GM12878 (cell line): ENCODE measurements at regions not wholly inside any gene's neighbourhood (a gene's known extent, or its start where the extent isn't known, plus 50 kb on each side); places are given as distances from the start of the nearest gene placed in this dataset.
"Not testable (repeated sequence)": the region's sequence is repeated elsewhere in the genome, so short reads cannot be mapped to it uniquely, and the experiment has no call there.

Experiments used
- ATAC-seq: fragments of 200-7000 bp; cut with Tn5 transposase; 3 replicates; pipeline ENCODE4 v1.9.1; 2020; ENCODE audit warnings: mild to moderate bottlenecking, moderate library complexity
- BruUV-seq: library from RNA; stranded (reverse); fragments of 400-500 nt; replicated peaks from 2 replicates; lab custom pipeline; 2021; lab: Mats Ljungman, UMichigan
- CTCF ChIA-PET: fragments of 300-600 bp; sonication (Branson Sonifier 250); formaldehyde crosslinking; extraction: SDS; loops from one replicate; lab custom pipeline; 2021; ENCODE audit warnings: inconsistent platforms; lab: Yijun Ruan, JAX
- POLR2A ChIA-PET: fragments of 350-600 bp; formaldehyde crosslinking; extraction: SDS; loops from one replicate; lab custom pipeline; 2021; ENCODE audit warnings: inconsistent platforms; lab: Charles Lee
- RAD21 ChIA-PET: fragments of 300-600 bp; sonication (Branson Sonifier 250); formaldehyde crosslinking; loops from one replicate; lab custom pipeline; 2023; ENCODE audit warnings: antibody characterized with exemption; ENCODE audit not compliant: unreplicated experiment; lab: Charles Lee
- SMC1A ChIA-PET: fragments of 300-600 bp; sonication (Branson Sonifier 250); formaldehyde crosslinking; loops from one replicate; lab custom pipeline; 2023; ENCODE audit not compliant: unreplicated experiment, uncharacterized antibody; lab: Charles Lee
- DNase-seq: peaks from one replicate; pipeline ENCODE4 v3.0.0-alpha.2; 2011; ENCODE audit warnings: low read depth, low spot score
- FAIRE-seq: peaks from 3 replicates; lab custom pipeline; 2011; peaks lifted over from hg19 to GRCh38; lab: Jason Lieb, UNC
- H2AFZ ChIP-seq: 2 replicates; pipeline ENCODE4 v1.6.0; 2011; ENCODE audit warnings: low read depth, low read length, control low read depth; ENCODE audit not compliant: control insufficient read depth
- H3K27ac ChIP-seq: 2 replicates; pipeline ENCODE4 v1.5.1; 2011; ENCODE audit warnings: control low read depth; ENCODE audit not compliant: control insufficient read depth, insufficient read depth
- H3K27me3 ChIP-seq, 2 experiments: replicated peaks in 1 of 2; 2 replicates each; pipeline versions ENCODE4 v1.6.0 to v1.6.1; 2011; ENCODE audit warnings: low read length in 1 of 2; ENCODE audit not compliant: control insufficient read depth in 2 of 2, insufficient read depth in 2 of 2
- H3K36me3 ChIP-seq, 2 experiments: 2 replicates each; pipeline ENCODE4 v1.5.1; 2011; ENCODE audit warnings: low read length in 1 of 2; ENCODE audit not compliant: control insufficient read depth in 2 of 2, insufficient read depth in 2 of 2
- H3K4me1 ChIP-seq: 2 replicates; pipeline ENCODE4 v1.6.1; 2011; ENCODE audit warnings: mild to moderate bottlenecking, low read length, moderate library complexity, mixed read lengths; ENCODE audit not compliant: control insufficient read depth, insufficient read depth
- H3K4me2 ChIP-seq: 2 replicates; pipeline ENCODE4 v1.6.0; 2011; ENCODE audit warnings: control low read depth; ENCODE audit not compliant: control insufficient read depth, insufficient read depth
- H3K4me3 ChIP-seq: fragments of 200-600 bp; sonication (generic); 2 replicates; pipeline ENCODE4 v1.5.1; 2016
- H3K79me2 ChIP-seq: 2 replicates; pipeline ENCODE4 v1.6.0; 2011; ENCODE audit warnings: low read length; ENCODE audit not compliant: control insufficient read depth, insufficient read depth
- H3K9ac ChIP-seq: 2 replicates; pipeline ENCODE4 v1.8.0; 2011; ENCODE audit warnings: low read length, control low read depth, mixed read lengths; ENCODE audit not compliant: control insufficient read depth, insufficient read depth
- H3K9me3 ChIP-seq: replicated peaks from 3 replicates; pipeline ENCODE4 v1.5.1; 2011; ENCODE audit warnings: mild to moderate bottlenecking, low read length; ENCODE audit not compliant: control insufficient read depth, insufficient read depth
- H4K20me1 ChIP-seq: 2 replicates; pipeline ENCODE4 v1.6.0; 2011; ENCODE audit not compliant: control insufficient read depth, insufficient read depth
- WGBS: methylation state at CpG from one replicate; pipeline ENCODE4 v1.1.6; 2016; ENCODE audit warnings: low lambda C conversion rate; ENCODE audit not compliant: insufficient replicate concordance, insufficient coverage; ENCODE audit errors: missing lambda C conversion rate; 5-methylcytosine and 5-hydroxymethylcytosine counted together
- in situ Hi-C: fragments of 300-500 bp; cut with MboI; formaldehyde crosslinking; loops from 9 replicates; pipeline ENCODE4 v1.14.3; 2018; ENCODE audit warnings: mixed read lengths
- intact Hi-C: fragments of 100-400 bp; cut with micrococcal nuclease; formaldehyde crosslinking; loops from one replicate; pipeline ENCODE4 v1.14.2; 2022; ENCODE audit not compliant: unreplicated experiment

DNA sequence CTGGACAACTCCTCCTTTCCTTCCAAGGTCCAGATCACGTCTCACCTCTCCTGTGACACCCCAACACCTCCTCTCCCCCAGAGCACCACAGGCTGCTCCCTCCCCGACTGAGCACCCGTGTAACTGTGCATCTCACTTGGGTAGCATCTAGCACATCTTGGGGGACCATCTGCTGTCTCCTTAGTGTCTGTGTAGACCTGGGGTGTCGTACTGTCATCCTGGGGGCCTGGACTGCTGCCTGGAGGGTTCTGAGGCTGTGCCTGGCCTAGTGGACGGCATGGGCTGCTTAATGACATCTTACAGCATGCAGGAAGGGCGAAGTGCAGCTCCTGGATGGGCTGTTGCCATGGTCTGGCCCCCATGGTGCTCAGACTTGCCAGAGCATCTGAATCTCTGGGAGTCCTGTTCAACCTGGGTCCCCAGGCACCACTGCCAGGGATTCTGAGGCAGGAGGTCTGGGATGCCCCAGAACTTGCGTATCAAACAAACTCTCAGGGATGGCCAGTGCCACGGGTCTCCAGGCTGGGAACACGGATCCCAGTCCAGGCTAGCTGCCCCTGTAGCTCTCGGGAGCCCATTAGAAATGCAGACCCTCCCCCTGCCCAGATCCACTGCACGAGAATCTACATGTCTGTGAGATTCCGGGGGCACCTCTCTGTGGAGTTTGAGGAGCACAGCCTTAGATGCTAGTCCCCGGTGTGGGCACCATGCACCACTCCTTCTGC, 194.4 kb upstream of the ZNF469 start:
- H2AFZ ChIP-seq, in situ Hi-C loops, CTCF ChIA-PET, H3K27ac ChIP-seq, H3K4me1 ChIP-seq, H3K4me3 ChIP-seq, FAIRE-seq, H3K27me3 ChIP-seq, H4K20me1 ChIP-seq, H3K79me2 ChIP-seq, POLR2A ChIA-PET, RAD21 ChIA-PET, ATAC-seq, DNase-seq, H3K4me2 ChIP-seq, BruUV-seq, intact Hi-C loops, SMC1A ChIA-PET, H3K9ac ChIP-seq, H3K9me3 ChIP-seq, H3K36me3 ChIP-seq: not testable (repeated sequence)
- 22% methylated on average over 11 of the region's 13 CpGs for WGBS

DNA sequence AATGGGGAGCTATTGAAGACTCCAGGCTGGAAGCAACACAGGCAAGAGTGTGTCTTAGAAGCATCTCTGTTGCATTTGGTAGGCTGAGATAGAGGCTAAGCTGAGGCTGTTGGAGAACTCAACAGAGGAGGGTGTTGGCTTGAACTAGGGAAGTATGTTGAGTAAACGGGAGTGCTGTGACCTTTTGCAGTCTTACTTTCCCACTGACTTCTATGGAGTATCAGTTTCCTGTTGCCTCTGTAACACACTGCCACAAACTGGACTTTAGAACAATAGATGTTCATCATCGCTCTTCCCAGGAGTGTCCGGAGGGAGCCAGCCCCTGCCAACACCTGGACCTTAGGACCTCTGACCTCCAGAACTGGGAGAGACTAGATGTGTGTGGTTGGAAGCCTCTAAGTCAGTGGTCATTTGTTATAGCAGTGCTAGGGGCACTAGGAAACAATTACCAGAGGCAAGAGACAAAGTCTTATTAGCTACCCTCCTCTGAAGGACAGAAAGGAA, 192.1 kb upstream of the ZNF469 start:
- H3K4me2 ChIP-seq, BruUV-seq, DNase-seq, RAD21 ChIA-PET, H3K79me2 ChIP-seq, SMC1A ChIA-PET, ATAC-seq, H4K20me1 ChIP-seq, intact Hi-C loops, H3K4me1 ChIP-seq, H3K9ac ChIP-seq, POLR2A ChIA-PET, H3K27me3 ChIP-seq, CTCF ChIA-PET, H2AFZ ChIP-seq, H3K27ac ChIP-seq, in situ Hi-C loops, H3K36me3 ChIP-seq, H3K9me3 ChIP-seq, H3K4me3 ChIP-seq: not testable (repeated sequence)
- peak; percentile 83 for FAIRE-seq
- 68% methylated on average over 2 of the region's 3 CpGs for WGBS

DNA sequence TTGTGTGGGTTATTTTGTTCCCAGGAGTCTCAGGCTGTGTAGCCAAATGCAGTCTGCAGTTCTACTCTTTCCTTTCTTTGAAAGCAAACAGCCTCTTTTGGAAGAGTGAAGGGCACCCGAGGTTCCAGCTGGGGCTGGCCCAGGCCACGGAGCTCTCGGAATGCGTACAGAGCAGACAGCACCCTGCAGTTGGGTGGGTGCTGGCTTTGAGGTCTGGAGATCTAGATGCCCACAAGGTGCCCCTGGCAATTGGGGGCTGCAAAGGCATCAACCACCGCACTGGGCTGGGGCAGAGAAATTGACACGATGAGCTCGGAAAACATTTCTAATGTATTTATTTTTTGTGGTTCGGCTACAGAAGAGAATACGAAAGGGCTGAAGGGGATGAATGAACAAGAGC, 191.6 kb upstream of the ZNF469 start:
- SMC1A ChIA-PET, H3K9me3 ChIP-seq, H3K79me2 ChIP-seq, POLR2A ChIA-PET, FAIRE-seq, H3K36me3 ChIP-seq, BruUV-seq, ATAC-seq, intact Hi-C loops, H3K4me1 ChIP-seq, CTCF ChIA-PET, H3K4me2 ChIP-seq, H4K20me1 ChIP-seq, in situ Hi-C loops, H3K4me3 ChIP-seq, DNase-seq, RAD21 ChIA-PET, H3K9ac ChIP-seq, H3K27me3 ChIP-seq, H2AFZ ChIP-seq, H3K27ac ChIP-seq: not testable (repeated sequence)
- WGBS, result 63% methylated on average over 9 of the region's 9 CpGs
